HCT116 (cell line): ENCODE measurements at regions not wholly inside any gene's neighbourhood (a gene's known extent, or its start where the extent isn't known, plus 50 kb on each side); places are given as distances from the start of the nearest gene placed in this dataset.

Experiments
- ATAC-seq: fragments of 200-7000 bp; cut with Tn5 transposase; 2 replicates; pipeline ENCODE4 v1.9.1; 2020; ENCODE audit warnings: mild to moderate bottlenecking, moderate library complexity
- BruUV-seq: library from RNA; stranded (reverse); fragments of 400-500 nt; replicated peaks from 2 replicates; lab custom pipeline; 2021; lab: Mats Ljungman, UMichigan
- CTCF ChIA-PET: fragments of 300-600 bp; sonication (Branson Sonifier 250); formaldehyde crosslinking; loops from one replicate; lab custom pipeline; 2021; ENCODE audit warnings: antibody characterized with exemption; lab: Charles Lee
- POLR2A ChIA-PET: fragments of 300-600, 350-600 bp; sonication (Branson Sonifier 250); formaldehyde crosslinking; loops from one replicate; lab custom pipeline; 2021; ENCODE audit warnings: antibody characterized with exemption; lab: Charles Lee
- RAD21 ChIA-PET, 2 experiments: fragments of 300-600 bp; sonication (Branson Sonifier 250); formaldehyde crosslinking; loops; one replicate each; lab custom pipeline; 2023; ENCODE audit warnings: low total read pairs in 2 of 2; ENCODE audit not compliant: uncharacterized antibody in 2 of 2, unreplicated experiment in 2 of 2, low non-redundant PET in 1 of 2; lab: Charles Lee
- DNase-seq: peaks from one replicate; pipeline ENCODE4 v3.0.0-alpha.2; 2010; ENCODE audit warnings: low read depth, low spot score
- H2AFZ ChIP-seq: fragments of 200-600 bp; shearing (Covaris generic), sonication (generic); 2 replicates; pipeline ENCODE4 v1.6.1; 2017; ENCODE audit warnings: low read depth, mixed run types, mixed read lengths, antibody characterized with exemption, low read length; ENCODE audit not compliant: poor library complexity, severe bottlenecking
- H3K27ac ChIP-seq: 2 replicates; pipeline ENCODE4 v1.5.1; 2012; ENCODE audit warnings: low read depth, low read length
- H3K27me3 ChIP-seq: fragments of 200-600 bp; sonication (generic); 2 replicates; pipeline ENCODE4 v1.6.1; 2016; ENCODE audit warnings: mixed run types, low read length, mixed read lengths; ENCODE audit not compliant: insufficient read depth
- H3K36me3 ChIP-seq, 2 experiments: fragments of 200-500 bp in 1 of 2; fragments of 200-600 bp in 1 of 2; sonication (Bioruptor generic) in 1 of 2; sonication (generic) in 1 of 2; 2 replicates each; pipeline versions ENCODE4 v1.5.1 to v1.6.1; 2014 to 2016; ENCODE audit warnings: low read length in 2 of 2, inconsistent platforms in 1 of 2, mixed read lengths in 1 of 2, mixed run types in 1 of 2; ENCODE audit not compliant: insufficient read depth in 2 of 2, control insufficient read depth in 1 of 2
- H3K4me1 ChIP-seq, 2 experiments: fragments of 200-600 bp in 1 of 2; sonication (generic) in 1 of 2; 2 replicates each; pipeline versions ENCODE4 v1.5.1 to v1.6.1; 2012 to 2017; ENCODE audit warnings: low read length in 2 of 2, inconsistent platforms in 1 of 2, mild to moderate bottlenecking in 1 of 2, mixed read lengths in 1 of 2, mixed run types in 1 of 2, moderate library complexity in 1 of 2; ENCODE audit not compliant: insufficient read depth in 2 of 2, control insufficient read depth in 1 of 2
- H3K4me2 ChIP-seq: fragments of 200-600 bp; sonication (generic); 2 replicates; pipeline ENCODE4 v1.6.1; 2017; ENCODE audit warnings: mixed run types, low read length, mixed read lengths
- H3K4me3 ChIP-seq, 2 experiments: fragments of 200-600 bp in 1 of 2; sonication (generic) in 1 of 2; replicated peaks in 1 of 2; 2 replicates each; pipeline ENCODE4 v1.5.1; 2011 to 2016; ENCODE audit warnings: low read length in 2 of 2, control low read depth in 1 of 2, low read depth in 1 of 2, mild to moderate bottlenecking in 1 of 2, mixed read lengths in 1 of 2, mixed run types in 1 of 2
- H3K79me2 ChIP-seq: fragments of 200-600 bp; sonication (generic); 2 replicates; pipeline ENCODE4 v1.6.1; 2017; ENCODE audit warnings: mild to moderate bottlenecking, mixed run types, low read length, moderate library complexity, mixed read lengths; ENCODE audit not compliant: insufficient read depth
- H3K9ac ChIP-seq: fragments of 200-600 bp; sonication (generic); 2 replicates; pipeline ENCODE4 v1.6.1; 2016; ENCODE audit warnings: low read length, mixed read lengths
- H3K9me2 ChIP-seq: fragments of 200-600 bp; sonication (generic), shearing (Covaris generic); 2 replicates; pipeline ENCODE4 v1.6.1; 2017; ENCODE audit warnings: mixed run types, mild to moderate bottlenecking, moderate library complexity; ENCODE audit not compliant: insufficient read depth
- H3K9me3 ChIP-seq, 2 experiments: fragments of 200-500 bp in 1 of 2; fragments of 200-600 bp in 1 of 2; sonication (Bioruptor generic) in 1 of 2; sonication (generic) in 1 of 2; 2 replicates each; pipeline ENCODE4 v1.6.1; 2014 to 2017; ENCODE audit warnings: low read length in 2 of 2, mixed read lengths in 2 of 2, inconsistent platforms in 1 of 2, low read depth in 1 of 2, mild to moderate bottlenecking in 1 of 2, mixed run types in 1 of 2, moderate library complexity in 1 of 2; ENCODE audit not compliant: control insufficient read depth in 1 of 2, insufficient read depth in 1 of 2
- H4K20me1 ChIP-seq: fragments of 200-600 bp; sonication (generic), shearing (Covaris generic); 2 replicates; pipeline ENCODE4 v1.6.1; 2017; ENCODE audit warnings: mixed run types, mild to moderate bottlenecking, moderate library complexity; ENCODE audit not compliant: insufficient read depth
- CBX3 ChIP-seq: IDR thresholded peaks from 2 replicates; pipeline ENCODE4 v1.6.1; 2012; ENCODE audit warnings: low read depth
- CEBPB ChIP-seq: IDR thresholded peaks from 2 replicates; pipeline ENCODE4 v1.6.1; 2012; ENCODE audit warnings: low read depth
- EGR1 ChIP-seq: IDR thresholded peaks from 2 replicates; pipeline ENCODE4 v1.6.1; 2012; ENCODE audit warnings: low read depth
- EZH2 ChIP-seq: fragments of 200-600 bp; sonication (generic); IDR thresholded peaks from 2 replicates; pipeline ENCODE4 v1.6.1; 2017; ENCODE audit warnings: antibody characterized with exemption, mixed run types
- EZH2phosphoT487 ChIP-seq: fragments of 200-600 bp; IDR thresholded peaks from 2 replicates; pipeline ENCODE4 v1.6.1; 2018; ENCODE audit warnings: antibody characterized with exemption, borderline replicate concordance
- FOSL1 ChIP-seq: IDR thresholded peaks from 2 replicates; pipeline ENCODE4 v1.6.1; 2012; ENCODE audit warnings: low read depth
- JUND ChIP-seq: IDR thresholded peaks from 2 replicates; pipeline ENCODE4 v1.6.1; 2012
- POLR2A ChIP-seq: IDR thresholded peaks from 2 replicates; pipeline ENCODE4 v1.7.0; 2011; ENCODE audit warnings: borderline replicate concordance; ENCODE audit not compliant: insufficient read depth, insufficient read length; ENCODE audit errors: extremely low read depth
- POLR2AphosphoS5 ChIP-seq: IDR thresholded peaks from 2 replicates; pipeline ENCODE4 v1.6.1; 2011; ENCODE audit warnings: mild to moderate bottlenecking, low read depth, low read length, moderate library complexity
- SIN3A ChIP-seq: IDR thresholded peaks from 2 replicates; pipeline ENCODE4 v1.6.1; 2012; ENCODE audit warnings: low read depth
- SRF ChIP-seq: IDR thresholded peaks from 2 replicates; pipeline ENCODE4 v1.6.1; 2012; ENCODE audit warnings: low read depth
- TCF7L2 ChIP-seq: IDR thresholded peaks from 2 replicates; pipeline ENCODE4 v1.7.0; 2011; ENCODE audit warnings: borderline replicate concordance, inconsistent platforms; ENCODE audit not compliant: insufficient read depth, insufficient read length; ENCODE audit errors: extremely low read depth
- ZNF274 ChIP-seq: fragments of 200-500 bp; sonication (Bioruptor generic); IDR thresholded peaks from 2 replicates; pipeline ENCODE4 v1.6.1; 2014; ENCODE audit warnings: mild to moderate bottlenecking, low read depth, low read length, inconsistent platforms
- intact Hi-C: fragments of 100-400 bp; cut with micrococcal nuclease; formaldehyde crosslinking; loops from 2 replicates; pipeline ENCODE4 v1.10.0; 2022
- TF ChIP-seq, protein P1 (sequence below): IDR thresholded peaks from 2 replicates; pipeline ENCODE4 v1.6.1; 2012; ENCODE audit warnings: low read depth
- TF ChIP-seq, protein P2 (sequence below): IDR thresholded peaks from 2 replicates; pipeline ENCODE4 v1.6.1; 2012
- TF ChIP-seq, protein P3 (sequence below), 3 experiments: fragments of 200-600 bp in 1 of 3; sonication (generic) in 1 of 3; IDR thresholded peaks in 2 of 3; conservative IDR thresholded peaks in 1 of 3; 2 replicates each; pipeline ENCODE4 v1.5.1; 2012 to 2017; ENCODE audit warnings: low read depth in 2 of 3, low read length in 2 of 3, antibody characterized with exemption in 1 of 3, borderline replicate concordance in 1 of 3, control low read depth in 1 of 3, mild to moderate bottlenecking in 1 of 3, mixed read lengths in 1 of 3, mixed run types in 1 of 3, moderate library complexity in 1 of 3; ENCODE audit not compliant: insufficient read depth in 1 of 3

DNA sequence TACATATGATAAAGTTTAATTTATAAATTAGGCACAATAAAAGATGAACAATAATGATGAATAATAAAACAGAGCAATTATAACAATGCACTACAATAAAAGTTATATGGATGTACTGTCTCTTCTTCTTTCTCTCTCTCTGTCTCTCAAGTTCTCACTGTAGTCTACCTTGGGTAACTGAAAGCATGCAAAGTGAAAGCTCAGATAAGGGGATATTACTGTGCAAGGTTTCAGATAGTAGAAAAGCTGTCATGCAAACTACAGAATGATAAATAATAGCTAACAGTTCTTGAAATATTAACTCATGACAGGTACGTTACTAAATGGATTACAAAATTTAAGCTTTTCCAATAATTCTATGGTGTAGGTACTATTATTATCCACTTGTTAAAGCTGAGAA is 311.9 kb upstream of the PRDM1 start:
- ATAC-seq (no peak), DNase-seq (no peak)
- Histone ChIP-seq H3K9me2 (no peaks in the 10 kb centered on the region), H3K79me2 (no peaks in the 10 kb centered on the region), H3K9ac (no peak overlapping the region), H3K4me1 (peaks cover 10 to 22% of the 10 kb centered on the region in 2 experiments; a peak in 3 of 4 replicates), H3K36me3 (no peaks in the 10 kb centered on the region), H3K27ac (no peak overlapping the region), H2AFZ (no peak overlapping the region), H4K20me1 (no peaks in the 10 kb centered on the region), H3K27me3 (no peaks in the 10 kb centered on the region), H3K4me3 (no peak overlapping the region), H3K4me2 (no peak overlapping the region), H3K9me3 (no peaks in the 10 kb centered on the region)
- RAD21 ChIA-PET, result no interaction called here
- CTCF ChIA-PET, result interaction anchor here (0.5 kb wide), 1 partner anchor 20 kb away, joined by 3 read pairs; no protein-coding TSS in a partner anchor
- no peak for TF ChIP-seq JUND
- no peak for TF ChIP-seq POLR2A
- TF ChIP-seq, protein P1, sequence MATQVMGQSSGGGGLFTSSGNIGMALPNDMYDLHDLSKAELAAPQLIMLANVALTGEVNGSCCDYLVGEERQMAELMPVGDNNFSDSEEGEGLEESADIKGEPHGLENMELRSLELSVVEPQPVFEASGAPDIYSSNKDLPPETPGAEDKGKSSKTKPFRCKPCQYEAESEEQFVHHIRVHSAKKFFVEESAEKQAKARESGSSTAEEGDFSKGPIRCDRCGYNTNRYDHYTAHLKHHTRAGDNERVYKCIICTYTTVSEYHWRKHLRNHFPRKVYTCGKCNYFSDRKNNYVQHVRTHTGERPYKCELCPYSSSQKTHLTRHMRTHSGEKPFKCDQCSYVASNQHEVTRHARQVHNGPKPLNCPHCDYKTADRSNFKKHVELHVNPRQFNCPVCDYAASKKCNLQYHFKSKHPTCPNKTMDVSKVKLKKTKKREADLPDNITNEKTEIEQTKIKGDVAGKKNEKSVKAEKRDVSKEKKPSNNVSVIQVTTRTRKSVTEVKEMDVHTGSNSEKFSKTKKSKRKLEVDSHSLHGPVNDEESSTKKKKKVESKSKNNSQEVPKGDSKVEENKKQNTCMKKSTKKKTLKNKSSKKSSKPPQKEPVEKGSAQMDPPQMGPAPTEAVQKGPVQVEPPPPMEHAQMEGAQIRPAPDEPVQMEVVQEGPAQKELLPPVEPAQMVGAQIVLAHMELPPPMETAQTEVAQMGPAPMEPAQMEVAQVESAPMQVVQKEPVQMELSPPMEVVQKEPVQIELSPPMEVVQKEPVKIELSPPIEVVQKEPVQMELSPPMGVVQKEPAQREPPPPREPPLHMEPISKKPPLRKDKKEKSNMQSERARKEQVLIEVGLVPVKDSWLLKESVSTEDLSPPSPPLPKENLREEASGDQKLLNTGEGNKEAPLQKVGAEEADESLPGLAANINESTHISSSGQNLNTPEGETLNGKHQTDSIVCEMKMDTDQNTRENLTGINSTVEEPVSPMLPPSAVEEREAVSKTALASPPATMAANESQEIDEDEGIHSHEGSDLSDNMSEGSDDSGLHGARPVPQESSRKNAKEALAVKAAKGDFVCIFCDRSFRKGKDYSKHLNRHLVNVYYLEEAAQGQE, result no peak
- TF ChIP-seq SIN3A, result no peak
- TF ChIP-seq SRF, result no peak
- TF ChIP-seq, protein P2, sequence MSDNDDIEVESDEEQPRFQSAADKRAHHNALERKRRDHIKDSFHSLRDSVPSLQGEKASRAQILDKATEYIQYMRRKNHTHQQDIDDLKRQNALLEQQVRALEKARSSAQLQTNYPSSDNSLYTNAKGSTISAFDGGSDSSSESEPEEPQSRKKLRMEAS, result no peak
- no peak for TF ChIP-seq EZH2phosphoT487
- TF ChIP-seq, protein P3, sequence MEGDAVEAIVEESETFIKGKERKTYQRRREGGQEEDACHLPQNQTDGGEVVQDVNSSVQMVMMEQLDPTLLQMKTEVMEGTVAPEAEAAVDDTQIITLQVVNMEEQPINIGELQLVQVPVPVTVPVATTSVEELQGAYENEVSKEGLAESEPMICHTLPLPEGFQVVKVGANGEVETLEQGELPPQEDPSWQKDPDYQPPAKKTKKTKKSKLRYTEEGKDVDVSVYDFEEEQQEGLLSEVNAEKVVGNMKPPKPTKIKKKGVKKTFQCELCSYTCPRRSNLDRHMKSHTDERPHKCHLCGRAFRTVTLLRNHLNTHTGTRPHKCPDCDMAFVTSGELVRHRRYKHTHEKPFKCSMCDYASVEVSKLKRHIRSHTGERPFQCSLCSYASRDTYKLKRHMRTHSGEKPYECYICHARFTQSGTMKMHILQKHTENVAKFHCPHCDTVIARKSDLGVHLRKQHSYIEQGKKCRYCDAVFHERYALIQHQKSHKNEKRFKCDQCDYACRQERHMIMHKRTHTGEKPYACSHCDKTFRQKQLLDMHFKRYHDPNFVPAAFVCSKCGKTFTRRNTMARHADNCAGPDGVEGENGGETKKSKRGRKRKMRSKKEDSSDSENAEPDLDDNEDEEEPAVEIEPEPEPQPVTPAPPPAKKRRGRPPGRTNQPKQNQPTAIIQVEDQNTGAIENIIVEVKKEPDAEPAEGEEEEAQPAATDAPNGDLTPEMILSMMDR (IDR thresholded peaks at IDR 0.05 in 2 of 3, conservative IDR thresholded peaks at IDR 0.05 in 1 of 3; ENCODE audit: borderline replicate concordance in 1 of 3, insufficient read depth in 1 of 3, low read depth in 2 of 3, low read length in 2 of 3), result no peak
- no peak for TF ChIP-seq ZNF274
- TF ChIP-seq CEBPB, result no peak
- no peak for TF ChIP-seq EGR1
- no peak for TF ChIP-seq FOSL1
- TF ChIP-seq POLR2AphosphoS5, result no peak
- no peak for TF ChIP-seq EZH2
- no peak for TF ChIP-seq TCF7L2
- TF ChIP-seq CBX3, result no peak
- BruUV-seq, result no TSS peak
- intact Hi-C loops, result no loop called here
- POLR2A ChIA-PET, result no interaction called here
